Liver (tissue), 8 donors: ENCODE measurements at regions not wholly inside any gene's neighbourhood (a gene's known extent, or its start where the extent isn't known, plus 50 kb on each side); places are given as distances from the start of the nearest gene placed in this dataset.

ENCODE experiments used
- DNase-seq: peaks from one replicate; pipeline ENCODE4 v3.0.0-alpha.2; 2017; ENCODE audit warnings: low spot score
- H3K27ac ChIP-seq, 2 donors: one replicate each; pipeline ENCODE4 v1.7.0; 2013; ENCODE audit warnings: inconsistent platforms in 2 of 2, low read length in 2 of 2, control low read depth in 1 of 2, low read depth in 1 of 2, mild to moderate bottlenecking in 1 of 2
- H3K27me3 ChIP-seq, 4 donors: one replicate each; pipeline versions ENCODE4 v1.6.1 to v1.7.0; 2013; ENCODE audit warnings: low read length in 3 of 4, inconsistent platforms in 1 of 4, mild to moderate bottlenecking in 1 of 4, moderate library complexity in 1 of 4; ENCODE audit not compliant: control insufficient read depth in 4 of 4, insufficient read depth in 4 of 4
- H3K36me3 ChIP-seq, 4 donors: one replicate each; pipeline versions ENCODE4 v1.6.1 to v1.7.0; 2013; ENCODE audit warnings: low read length in 3 of 4, mild to moderate bottlenecking in 3 of 4, low read depth in 1 of 4, moderate library complexity in 1 of 4; ENCODE audit not compliant: control insufficient read depth in 4 of 4, insufficient read depth in 3 of 4
- H3K4me1 ChIP-seq, 4 donors: one replicate each; pipeline versions ENCODE4 v1.6.1 to v1.7.0; 2013; ENCODE audit warnings: low read length in 3 of 4, mild to moderate bottlenecking in 3 of 4, moderate library complexity in 1 of 4; ENCODE audit not compliant: control insufficient read depth in 4 of 4, insufficient read depth in 4 of 4
- H3K4me3 ChIP-seq, 3 donors: one replicate each; pipeline versions ENCODE4 v1.6.1 to v1.7.0; 2013; ENCODE audit warnings: low read length in 3 of 3, control low read depth in 1 of 3, low read depth in 1 of 3, mild to moderate bottlenecking in 1 of 3
- H3K9ac ChIP-seq, 2 donors: one replicate each; pipeline ENCODE4 v1.7.0; 2013; ENCODE audit warnings: low read length in 2 of 2, mild to moderate bottlenecking in 2 of 2, moderate library complexity in 2 of 2, control low read depth in 1 of 2, low read depth in 1 of 2
- H3K9me3 ChIP-seq, 4 donors: one replicate each; pipeline versions ENCODE4 v1.6.1 to v1.7.0; 2013; ENCODE audit warnings: low read length in 3 of 4; ENCODE audit not compliant: control insufficient read depth in 4 of 4
- CTCF ChIP-seq: fragments of 150-350 bp; IDR thresholded peaks from 2 replicates; pipeline ENCODE4 v1.5.1; 2017; ENCODE audit warnings: improper control_type of control experiment, low read depth, low read length; ENCODE audit not compliant: missing input control
- EGR1 ChIP-seq, 2 donors: IDR thresholded peaks; 2 replicates each; pipeline ENCODE4 v1.6.1; 2016 to 2018; ENCODE audit warnings: antibody characterized with exemption in 2 of 2, low read depth in 2 of 2
- FOXA1 ChIP-seq: IDR thresholded peaks from 2 replicates; pipeline ENCODE4 v1.6.1; 2016; ENCODE audit warnings: antibody characterized with exemption
- FOXA2 ChIP-seq: IDR thresholded peaks from 2 replicates; pipeline ENCODE4 v1.6.1; 2016; ENCODE audit warnings: antibody characterized with exemption
- GABPA ChIP-seq, 2 donors: IDR thresholded peaks in 1 of 2; conservative IDR thresholded peaks in 1 of 2; 2 replicates each; pipeline ENCODE4 v1.6.1; 2016; ENCODE audit warnings: antibody characterized with exemption in 2 of 2, mild to moderate bottlenecking in 1 of 2, moderate library complexity in 1 of 2
- HNF4A ChIP-seq, 2 donors: conservative IDR thresholded peaks; 2 replicates each; pipeline ENCODE4 v1.6.1; 2016; ENCODE audit warnings: antibody characterized with exemption in 2 of 2, mild to moderate bottlenecking in 2 of 2
- HNF4G ChIP-seq: IDR thresholded peaks from 2 replicates; pipeline ENCODE4 v1.6.1; 2016; ENCODE audit warnings: antibody characterized with exemption
- JUND ChIP-seq, 2 donors: IDR thresholded peaks; 2 replicates each; pipeline ENCODE4 v1.6.1; 2016; ENCODE audit warnings: antibody characterized with exemption in 2 of 2
- MAX ChIP-seq: IDR thresholded peaks from 2 replicates; pipeline ENCODE4 v1.6.1; 2016; ENCODE audit warnings: antibody characterized with exemption
- RAD21 ChIP-seq, 2 donors: IDR thresholded peaks; 2 replicates each; pipeline ENCODE4 v1.6.1; 2016; ENCODE audit warnings: antibody characterized with exemption in 2 of 2, mild to moderate bottlenecking in 2 of 2
- RXRA ChIP-seq, 2 donors: IDR thresholded peaks; 2 replicates each; pipeline ENCODE4 v1.6.1; 2017 to 2018; ENCODE audit warnings: antibody characterized with exemption in 2 of 2, mild to moderate bottlenecking in 1 of 2
- SP1 ChIP-seq: IDR thresholded peaks from 2 replicates; pipeline ENCODE4 v1.6.1; 2018; ENCODE audit warnings: antibody characterized with exemption, mild to moderate bottlenecking
- TAF1 ChIP-seq: conservative IDR thresholded peaks from 2 replicates; pipeline ENCODE4 v1.6.1; 2016; ENCODE audit warnings: antibody characterized with exemption, mild to moderate bottlenecking
- YY1 ChIP-seq: IDR thresholded peaks from 2 replicates; pipeline ENCODE4 v1.6.1; 2016; ENCODE audit warnings: antibody characterized with exemption, mild to moderate bottlenecking
- WGBS: extraction: QIAGEN DNeasy Blood & Tissue Kit; methylation state at CpG from one replicate; pipeline ENCODE4 v1.1.7; 2013; 5-methylcytosine and 5-hydroxymethylcytosine counted together
- TF ChIP-seq, protein P1 (sequence below): IDR thresholded peaks from 2 replicates; pipeline ENCODE4 v1.6.1; 2016; ENCODE audit warnings: antibody characterized with exemption
- TF ChIP-seq, protein P2 (sequence below): IDR thresholded peaks from 2 replicates; pipeline ENCODE4 v1.6.1; 2016; ENCODE audit warnings: antibody characterized with exemption
- TF ChIP-seq, protein P3 (sequence below): IDR thresholded peaks from 2 replicates; pipeline ENCODE4 v1.6.1; 2016; ENCODE audit warnings: antibody characterized with exemption, mild to moderate bottlenecking
- donor health status: healthy.
- donor health status: healthy.
- donor health status: healthy.
- donor health status: healthy.
- donor health status: healthy.

- WGBS, result 82% methylated on average over 8 of the region's 8 CpGs
- H3K4me1 ChIP-seq, result no peaks in the 10 kb centered on the region
Observed at GRCh38 chr4:10335050-10335449, 122.2 kb downstream of the ZNF518B start.

GRCh38 chr4:10334506-10335028 lies 122.7 kb downstream of the ZNF518B start:
- H3K27ac ChIP-seq, result no peak overlapping the region
- 95% methylated on average over 3 of the region's 3 CpGs for WGBS
- H3K27me3 ChIP-seq, result no peaks in the 10 kb centered on the region

More at GRCh38 chr4:10335050-10335449, 122.2 kb downstream of the ZNF518B start:
- Histone ChIP-seq H3K36me3 (no peaks in the 10 kb centered on the region), H3K27me3 (no peaks in the 10 kb centered on the region), H3K4me3 (no peak overlapping the region), H3K9ac (no peak overlapping the region), H3K9me3 (no peaks in the 10 kb centered on the region), H3K27ac (no peak overlapping the region)
- DNase-seq, result no peak
- no peak for TF ChIP-seq RXRA (IDR thresholded peaks at IDR 0.05)
- TF ChIP-seq FOXA2, result no peak
- no peak for TF ChIP-seq GABPA (IDR thresholded peaks at IDR 0.05 in 1 of 2, conservative IDR thresholded peaks at IDR 0.05 in 1 of 2)
- TF ChIP-seq, protein P1, sequence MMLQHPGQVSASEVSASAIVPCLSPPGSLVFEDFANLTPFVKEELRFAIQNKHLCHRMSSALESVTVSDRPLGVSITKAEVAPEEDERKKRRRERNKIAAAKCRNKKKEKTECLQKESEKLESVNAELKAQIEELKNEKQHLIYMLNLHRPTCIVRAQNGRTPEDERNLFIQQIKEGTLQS, result no peak
- no peak for TF ChIP-seq CTCF
- TF ChIP-seq, protein P2, sequence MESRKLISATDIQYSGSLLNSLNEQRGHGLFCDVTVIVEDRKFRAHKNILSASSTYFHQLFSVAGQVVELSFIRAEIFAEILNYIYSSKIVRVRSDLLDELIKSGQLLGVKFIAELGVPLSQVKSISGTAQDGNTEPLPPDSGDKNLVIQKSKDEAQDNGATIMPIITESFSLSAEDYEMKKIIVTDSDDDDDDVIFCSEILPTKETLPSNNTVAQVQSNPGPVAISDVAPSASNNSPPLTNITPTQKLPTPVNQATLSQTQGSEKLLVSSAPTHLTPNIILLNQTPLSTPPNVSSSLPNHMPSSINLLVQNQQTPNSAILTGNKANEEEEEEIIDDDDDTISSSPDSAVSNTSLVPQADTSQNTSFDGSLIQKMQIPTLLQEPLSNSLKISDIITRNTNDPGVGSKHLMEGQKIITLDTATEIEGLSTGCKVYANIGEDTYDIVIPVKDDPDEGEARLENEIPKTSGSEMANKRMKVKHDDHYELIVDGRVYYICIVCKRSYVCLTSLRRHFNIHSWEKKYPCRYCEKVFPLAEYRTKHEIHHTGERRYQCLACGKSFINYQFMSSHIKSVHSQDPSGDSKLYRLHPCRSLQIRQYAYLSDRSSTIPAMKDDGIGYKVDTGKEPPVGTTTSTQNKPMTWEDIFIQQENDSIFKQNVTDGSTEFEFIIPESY, result no peak
- no peak for TF ChIP-seq YY1
- TF ChIP-seq TAF1, result no peak
- no peak for TF ChIP-seq FOXA1
- no peak for TF ChIP-seq SP1
- no peak for TF ChIP-seq HNF4G
- no peak for TF ChIP-seq HNF4A (conservative IDR thresholded peaks at IDR 0.05)
- TF ChIP-seq MAX, result no peak
- TF ChIP-seq EGR1 (IDR thresholded peaks at IDR 0.05; ENCODE audit: low read depth in 2 of 2), result no peak
- TF ChIP-seq JUND (IDR thresholded peaks at IDR 0.05), result no peak
- TF ChIP-seq RAD21 (IDR thresholded peaks at IDR 0.05), result no peak

GRCh38 chr4:10333942-10334341 lies 123.3 kb downstream of the ZNF518B start:
- H3K27me3 ChIP-seq, result no peaks in the 10 kb centered on the region
- H3K4me1 ChIP-seq, result no peaks in the 10 kb centered on the region
- no peak overlapping the region for H3K4me3 ChIP-seq
- TF ChIP-seq RAD21 (IDR thresholded peaks at IDR 0.05), result no peak
- TF ChIP-seq YY1, result no peak
- TF ChIP-seq FOXA2, result no peak
- TF ChIP-seq, protein P3, sequence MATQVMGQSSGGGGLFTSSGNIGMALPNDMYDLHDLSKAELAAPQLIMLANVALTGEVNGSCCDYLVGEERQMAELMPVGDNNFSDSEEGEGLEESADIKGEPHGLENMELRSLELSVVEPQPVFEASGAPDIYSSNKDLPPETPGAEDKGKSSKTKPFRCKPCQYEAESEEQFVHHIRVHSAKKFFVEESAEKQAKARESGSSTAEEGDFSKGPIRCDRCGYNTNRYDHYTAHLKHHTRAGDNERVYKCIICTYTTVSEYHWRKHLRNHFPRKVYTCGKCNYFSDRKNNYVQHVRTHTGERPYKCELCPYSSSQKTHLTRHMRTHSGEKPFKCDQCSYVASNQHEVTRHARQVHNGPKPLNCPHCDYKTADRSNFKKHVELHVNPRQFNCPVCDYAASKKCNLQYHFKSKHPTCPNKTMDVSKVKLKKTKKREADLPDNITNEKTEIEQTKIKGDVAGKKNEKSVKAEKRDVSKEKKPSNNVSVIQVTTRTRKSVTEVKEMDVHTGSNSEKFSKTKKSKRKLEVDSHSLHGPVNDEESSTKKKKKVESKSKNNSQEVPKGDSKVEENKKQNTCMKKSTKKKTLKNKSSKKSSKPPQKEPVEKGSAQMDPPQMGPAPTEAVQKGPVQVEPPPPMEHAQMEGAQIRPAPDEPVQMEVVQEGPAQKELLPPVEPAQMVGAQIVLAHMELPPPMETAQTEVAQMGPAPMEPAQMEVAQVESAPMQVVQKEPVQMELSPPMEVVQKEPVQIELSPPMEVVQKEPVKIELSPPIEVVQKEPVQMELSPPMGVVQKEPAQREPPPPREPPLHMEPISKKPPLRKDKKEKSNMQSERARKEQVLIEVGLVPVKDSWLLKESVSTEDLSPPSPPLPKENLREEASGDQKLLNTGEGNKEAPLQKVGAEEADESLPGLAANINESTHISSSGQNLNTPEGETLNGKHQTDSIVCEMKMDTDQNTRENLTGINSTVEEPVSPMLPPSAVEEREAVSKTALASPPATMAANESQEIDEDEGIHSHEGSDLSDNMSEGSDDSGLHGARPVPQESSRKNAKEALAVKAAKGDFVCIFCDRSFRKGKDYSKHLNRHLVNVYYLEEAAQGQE, result no peak
- DNase-seq, result no peak
- 66% methylated on average over 1 of the region's 1 CpG for whole genome bisulfite sequencing
- H3K9ac ChIP-seq, result no peak overlapping the region
- H3K27ac ChIP-seq, result no peak overlapping the region
- no peaks in the 10 kb centered on the region for H3K9me3 ChIP-seq
- H3K36me3 ChIP-seq, result no peaks in the 10 kb centered on the region

More at GRCh38 chr4:10334506-10335028, 122.7 kb downstream of the ZNF518B start:
- no peaks in the 10 kb centered on the region for H3K4me1 ChIP-seq
- TF ChIP-seq HNF4A (conservative IDR thresholded peaks at IDR 0.05), result no peak
- DNase-seq, result no peak
- H3K36me3 ChIP-seq, result no peaks in the 10 kb centered on the region
- no peak overlapping the region for H3K4me3 ChIP-seq
- H3K9ac ChIP-seq, result no peak overlapping the region
- no peaks in the 10 kb centered on the region for H3K9me3 ChIP-seq
